Keratinocyte (primary cell): ENCODE measurements at regions not wholly inside any gene's neighbourhood (a gene's known extent, or its start where the extent isn't known, plus 50 kb on each side); places are given as distances from the start of the nearest gene placed in this dataset.

Experiments used
- EZH2 ChIP-seq: IDR thresholded peaks from one replicate; pipeline ENCODE4 v1.6.1; 2012; ENCODE audit warnings: inconsistent platforms, mild to moderate bottlenecking, low read length, moderate library complexity
- TF ChIP-seq, protein P1 (sequence below), 3 experiments: IDR thresholded peaks in 1 of 3; conservative IDR thresholded peaks in 1 of 3; optimal IDR thresholded peaks in 1 of 3; 2 replicates in 2 of 3; 3 replicates in 1 of 3; pipeline versions ENCODE3 to v1.5.1; 2011; ENCODE audit warnings: low read length in 3 of 3, mild to moderate bottlenecking in 3 of 3, moderate library complexity in 2 of 3, control low read depth in 1 of 3, inconsistent platforms in 1 of 3; ENCODE audit not compliant: insufficient read depth in 2 of 3; ENCODE audit errors: extremely low read depth in 1 of 3

DNA sequence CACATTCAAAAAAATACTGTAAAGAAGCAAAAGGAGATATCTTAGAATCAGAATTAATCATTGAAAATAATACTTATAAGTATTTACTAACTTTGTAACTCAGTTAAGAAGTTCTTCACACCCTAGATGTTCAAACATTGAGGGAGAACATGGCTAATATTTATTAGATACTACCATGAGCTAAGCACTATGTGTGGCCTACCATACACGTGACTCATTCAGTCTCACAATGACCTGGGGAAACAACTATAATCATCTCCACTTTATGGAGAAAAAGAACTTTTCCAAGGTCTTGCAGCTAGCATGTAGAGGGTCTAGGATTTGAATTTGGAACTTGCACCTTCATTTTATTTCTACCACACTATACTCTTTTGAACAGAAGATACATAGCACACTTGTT lies 361.9 kb upstream of the CFAP20DC start:
- TF ChIP-seq, protein P1, sequence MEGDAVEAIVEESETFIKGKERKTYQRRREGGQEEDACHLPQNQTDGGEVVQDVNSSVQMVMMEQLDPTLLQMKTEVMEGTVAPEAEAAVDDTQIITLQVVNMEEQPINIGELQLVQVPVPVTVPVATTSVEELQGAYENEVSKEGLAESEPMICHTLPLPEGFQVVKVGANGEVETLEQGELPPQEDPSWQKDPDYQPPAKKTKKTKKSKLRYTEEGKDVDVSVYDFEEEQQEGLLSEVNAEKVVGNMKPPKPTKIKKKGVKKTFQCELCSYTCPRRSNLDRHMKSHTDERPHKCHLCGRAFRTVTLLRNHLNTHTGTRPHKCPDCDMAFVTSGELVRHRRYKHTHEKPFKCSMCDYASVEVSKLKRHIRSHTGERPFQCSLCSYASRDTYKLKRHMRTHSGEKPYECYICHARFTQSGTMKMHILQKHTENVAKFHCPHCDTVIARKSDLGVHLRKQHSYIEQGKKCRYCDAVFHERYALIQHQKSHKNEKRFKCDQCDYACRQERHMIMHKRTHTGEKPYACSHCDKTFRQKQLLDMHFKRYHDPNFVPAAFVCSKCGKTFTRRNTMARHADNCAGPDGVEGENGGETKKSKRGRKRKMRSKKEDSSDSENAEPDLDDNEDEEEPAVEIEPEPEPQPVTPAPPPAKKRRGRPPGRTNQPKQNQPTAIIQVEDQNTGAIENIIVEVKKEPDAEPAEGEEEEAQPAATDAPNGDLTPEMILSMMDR (optimal IDR thresholded peaks at IDR 0.05 in 1 of 3, IDR thresholded peaks at IDR 0.05 in 1 of 3, conservative IDR thresholded peaks at IDR 0.05 in 1 of 3; ENCODE audit: extremely low read depth in 1 of 3, insufficient read depth in 2 of 3, low read length in 3 of 3) = no peak
- no peak for TF ChIP-seq EZH2
